ENCODE measurements at regions not wholly inside any gene's neighbourhood (a gene's known extent, or its start where the extent isn't known, plus 50 kb on each side); places are given as distances from the start of the nearest gene placed in this dataset.

DNA sequence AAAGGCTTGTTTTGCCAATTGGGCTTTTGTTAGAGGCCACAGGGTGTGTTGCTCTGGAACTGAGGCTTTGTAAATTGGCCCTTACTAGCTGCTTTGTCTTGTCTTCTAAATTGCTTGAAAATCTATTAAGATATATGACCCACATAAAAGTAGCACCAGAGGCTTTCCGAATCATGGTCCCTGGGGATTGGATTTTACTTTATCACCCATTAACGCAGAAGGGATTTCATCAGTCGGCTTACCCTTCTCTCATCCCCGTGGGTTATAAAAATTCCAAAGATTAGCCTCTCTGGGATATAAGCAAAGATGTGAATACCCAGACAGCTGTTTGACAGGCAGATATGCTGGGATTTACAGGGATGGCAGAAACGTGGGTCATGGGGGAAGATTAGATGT, 98.3 kb upstream of the CHL1 start:
- TF ChIP-seq, protein P1, sequence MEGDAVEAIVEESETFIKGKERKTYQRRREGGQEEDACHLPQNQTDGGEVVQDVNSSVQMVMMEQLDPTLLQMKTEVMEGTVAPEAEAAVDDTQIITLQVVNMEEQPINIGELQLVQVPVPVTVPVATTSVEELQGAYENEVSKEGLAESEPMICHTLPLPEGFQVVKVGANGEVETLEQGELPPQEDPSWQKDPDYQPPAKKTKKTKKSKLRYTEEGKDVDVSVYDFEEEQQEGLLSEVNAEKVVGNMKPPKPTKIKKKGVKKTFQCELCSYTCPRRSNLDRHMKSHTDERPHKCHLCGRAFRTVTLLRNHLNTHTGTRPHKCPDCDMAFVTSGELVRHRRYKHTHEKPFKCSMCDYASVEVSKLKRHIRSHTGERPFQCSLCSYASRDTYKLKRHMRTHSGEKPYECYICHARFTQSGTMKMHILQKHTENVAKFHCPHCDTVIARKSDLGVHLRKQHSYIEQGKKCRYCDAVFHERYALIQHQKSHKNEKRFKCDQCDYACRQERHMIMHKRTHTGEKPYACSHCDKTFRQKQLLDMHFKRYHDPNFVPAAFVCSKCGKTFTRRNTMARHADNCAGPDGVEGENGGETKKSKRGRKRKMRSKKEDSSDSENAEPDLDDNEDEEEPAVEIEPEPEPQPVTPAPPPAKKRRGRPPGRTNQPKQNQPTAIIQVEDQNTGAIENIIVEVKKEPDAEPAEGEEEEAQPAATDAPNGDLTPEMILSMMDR (IDR thresholded peaks at IDR 0.05 in 4 of 5, conservative IDR thresholded peaks at IDR 0.05 in 1 of 5), result no peak
- no peak for TF ChIP-seq POLR2A (IDR thresholded peaks at IDR 0.05)
